CD14-positive monocyte (primary cell): ENCODE measurements at regions not wholly inside any gene's neighbourhood (a gene's known extent, or its start where the extent isn't known, plus 50 kb on each side); places are given as distances from the start of the nearest gene placed in this dataset.

Source experiments
- DNase-seq, 3 donors: peaks; one replicate each; pipeline ENCODE4 v3.0.0-alpha.2; 2011 to 2022
- H2AFZ ChIP-seq: 2 replicates; pipeline ENCODE4 v1.6.0; 2012; ENCODE audit warnings: mild to moderate bottlenecking, low read depth, low read length, inconsistent platforms; ENCODE audit not compliant: insufficient read depth, poor library complexity, severe bottlenecking
- H3K27ac ChIP-seq, 2 donors: 1 replicate in 1 of 2; 2 replicates in 1 of 2; pipeline ENCODE4 v1.5.1; 2012 to 2013; ENCODE audit warnings: low read length in 2 of 2, control low read depth in 1 of 2, inconsistent platforms in 1 of 2, low read depth in 1 of 2, mild to moderate bottlenecking in 1 of 2
- H3K27me3 ChIP-seq, 2 donors: one replicate each; pipeline versions ENCODE4 v1.6.0 to v1.6.1; 2011 to 2013; ENCODE audit warnings: low read length in 2 of 2; ENCODE audit not compliant: control insufficient read depth in 2 of 2, insufficient read depth in 2 of 2
- H3K36me3 ChIP-seq, 2 donors: replicated peaks in 1 of 2; 1 replicate in 1 of 2; 2 replicates in 1 of 2; pipeline versions ENCODE4 v1.5.1 to v1.6.1; 2012 to 2013; ENCODE audit warnings: low read length in 2 of 2, control low read depth in 1 of 2, inconsistent platforms in 1 of 2, mild to moderate bottlenecking in 1 of 2; ENCODE audit not compliant: insufficient read depth in 2 of 2, control insufficient read depth in 1 of 2
- H3K4me1 ChIP-seq, 2 donors: 1 replicate in 1 of 2; 2 replicates in 1 of 2; pipeline versions ENCODE4 v1.5.1 to v1.6.1; 2012 to 2013; ENCODE audit warnings: low read length in 2 of 2, control low read depth in 1 of 2, inconsistent platforms in 1 of 2, mild to moderate bottlenecking in 1 of 2, moderate library complexity in 1 of 2; ENCODE audit not compliant: insufficient read depth in 2 of 2, control insufficient read depth in 1 of 2
- H3K4me2 ChIP-seq: replicated peaks from 2 replicates; pipeline ENCODE3; 2012; ENCODE audit warnings: low read length, moderate library complexity, mild to moderate bottlenecking; ENCODE audit not compliant: poor library complexity, severe bottlenecking; ENCODE audit errors: extremely low read depth
- H3K4me3 ChIP-seq, 3 experiments: fragments of 200-600 bp in 1 of 3; sonication (generic) in 1 of 3; replicated peaks in 1 of 3; 1 replicate in 2 of 3; 2 replicates in 1 of 3; pipeline ENCODE4 v1.5.1; 2011 to 2013; ENCODE audit warnings: low read length in 3 of 3, mild to moderate bottlenecking in 3 of 3, control low read depth in 2 of 3, low read depth in 2 of 3, inconsistent platforms in 1 of 3, moderate library complexity in 1 of 3
- H3K79me2 ChIP-seq: 2 replicates; pipeline ENCODE4 v1.6.0; 2012; ENCODE audit warnings: mild to moderate bottlenecking, control low read depth, inconsistent platforms, low read length, moderate library complexity; ENCODE audit not compliant: insufficient read depth
- H3K9ac ChIP-seq: 2 replicates; pipeline ENCODE4 v1.6.0; 2017; ENCODE audit warnings: low read length, mild to moderate bottlenecking; ENCODE audit not compliant: insufficient read depth, poor library complexity, severe bottlenecking
- H3K9me3 ChIP-seq, 2 donors: replicated peaks in 1 of 2; 1 replicate in 1 of 2; 2 replicates in 1 of 2; pipeline versions ENCODE4 v1.5.1 to v1.6.1; 2012 to 2013; ENCODE audit warnings: low read length in 2 of 2, control low read depth in 1 of 2; ENCODE audit not compliant: control insufficient read depth in 1 of 2, insufficient read depth in 1 of 2
- H4K20me1 ChIP-seq: 2 replicates; pipeline ENCODE4 v1.6.0; 2012; ENCODE audit warnings: mild to moderate bottlenecking, low read length, control low read depth, moderate library complexity; ENCODE audit not compliant: insufficient read depth
- H3K27ac Mint-ChIP-seq, 7 donors: one replicate each; pipeline ENCODE4 v1.8.0; 2020; ENCODE audit warnings: mild to moderate bottlenecking in 7 of 7, mixed read lengths in 7 of 7, moderate library complexity in 6 of 7, inconsistent platforms in 2 of 7
- H3K27me3 Mint-ChIP-seq, 3 donors: one replicate each; pipeline ENCODE4 v1.8.0; 2021 to 2022; ENCODE audit warnings: low read depth in 3 of 3, mild to moderate bottlenecking in 3 of 3, mixed read lengths in 3 of 3, moderate library complexity in 3 of 3, inconsistent platforms in 1 of 3
- H3K36me3 Mint-ChIP-seq, 2 donors: one replicate each; pipeline ENCODE4 v1.8.0; 2020; ENCODE audit warnings: mixed read lengths in 2 of 2, inconsistent platforms in 1 of 2, mild to moderate bottlenecking in 1 of 2
- H3K4me1 Mint-ChIP-seq: one replicate; pipeline ENCODE4 v1.8.0; 2020; ENCODE audit warnings: mild to moderate bottlenecking, mixed read lengths
- H3K4me3 Mint-ChIP-seq, 2 donors: one replicate each; pipeline ENCODE4 v1.8.0; 2020; ENCODE audit warnings: mild to moderate bottlenecking in 2 of 2, mixed read lengths in 2 of 2, moderate library complexity in 1 of 2
- H3K9me3 Mint-ChIP-seq, 7 donors: one replicate each; pipeline ENCODE4 v1.8.0; 2020 to 2022; ENCODE audit warnings: mixed read lengths in 7 of 7, mild to moderate bottlenecking in 6 of 7, moderate library complexity in 6 of 7, inconsistent platforms in 2 of 7
- CTCF ChIP-seq: fragments of 200-600 bp; IDR thresholded peaks from one replicate; pipeline ENCODE4 v1.8.0; 2022; ENCODE audit warnings: antibody characterized with exemption, mild to moderate bottlenecking
- WGBS: methylation state at CpG from one replicate; pipeline ENCODE4 v1.1.5; 2013; ENCODE audit warnings: missing lambda C conversion rate; ENCODE audit not compliant: insufficient coverage; 5-methylcytosine and 5-hydroxymethylcytosine counted together
- intact Hi-C, 2 donors: fragments of 100-400 bp; cut with micrococcal nuclease; formaldehyde crosslinking; loops; one replicate each; pipeline versions ENCODE4 v1.15.0 to v1.15.1; 2023

GRCh38 chr17:79196913-79197312 is 122.3 kb downstream of the ENGASE start:
- Mint-ChIP-seq H3K36me3 (no peaks in the 10 kb centered on the region), H3K4me3 (no peak overlapping the region), H3K4me1 (no peaks in the 10 kb centered on the region), H3K27me3 (peaks cover 21 to 42% (median 33%) of the 10 kb centered on the region in 3 donors), H3K27ac (no peak overlapping the region), H3K9me3 (peaks cover 0 to 3% (median 0%) of the 10 kb centered on the region in 7 donors)
- Histone ChIP-seq H3K9me3 (no peaks in the 10 kb centered on the region), H3K4me1 (no peaks in the 10 kb centered on the region), H3K36me3 (no peaks in the 10 kb centered on the region), H2AFZ (no peak overlapping the region), H3K27ac (no peak overlapping the region), H3K27me3 (peaks cover 0 to 19% of the 10 kb centered on the region in 2 donors), H3K9ac (no peak overlapping the region), H4K20me1 (no peaks in the 10 kb centered on the region), H3K4me3 (no peak overlapping the region), H3K4me2 (no peak overlapping the region), H3K79me2 (no peaks in the 10 kb centered on the region)
- 87% methylated on average over 3 of the region's 10 CpGs for WGBS
- no peak for TF ChIP-seq CTCF
- DNase-seq = no peak
- intact Hi-C loops = no loop called here

GRCh38 chr17:79192503-79193351 is 118.1 kb downstream of the ENGASE start:
- peaks cover 40 to 62% (median 44%) of the 10 kb centered on the region in 3 donors for H3K27me3 Mint-ChIP-seq
- no peak for DNase-seq

More at GRCh38 chr17:79192503-79193351, 118.1 kb downstream of the ENGASE start:
- peaks cover 0 to 34% of the 10 kb centered on the region in 2 donors for H3K27me3 ChIP-seq
- H3K9ac ChIP-seq = no peak overlapping the region
- Mint-ChIP-seq H3K9me3 (peaks cover 0 to 3% (median 0%) of the 10 kb centered on the region in 7 donors), H3K27ac (no peak overlapping the region), H3K4me3 (no peak overlapping the region), H3K36me3 (no peaks in the 10 kb centered on the region), H3K4me1 (no peaks in the 10 kb centered on the region)
- H4K20me1 ChIP-seq = no peaks in the 10 kb centered on the region
- H3K27ac ChIP-seq = no peak overlapping the region
- no peaks in the 10 kb centered on the region for H3K4me1 ChIP-seq
- H2AFZ ChIP-seq = no peak overlapping the region
- no peak overlapping the region for H3K4me3 ChIP-seq
- no peaks in the 10 kb centered on the region for H3K79me2 ChIP-seq
- no peaks in the 10 kb centered on the region for H3K9me3 ChIP-seq
- no peaks in the 10 kb centered on the region for H3K36me3 ChIP-seq
- WGBS = 3% methylated on average over 17 of the region's 22 CpGs
- intact Hi-C loops = no loop called here
- no peak overlapping the region for H3K4me2 ChIP-seq
- TF ChIP-seq CTCF = no peak
